ENCODE measurements at regions not wholly inside any gene's neighbourhood (a gene's known extent, or its start where the extent isn't known, plus 50 kb on each side); places are given as distances from the start of the nearest gene placed in this dataset.

DNA sequence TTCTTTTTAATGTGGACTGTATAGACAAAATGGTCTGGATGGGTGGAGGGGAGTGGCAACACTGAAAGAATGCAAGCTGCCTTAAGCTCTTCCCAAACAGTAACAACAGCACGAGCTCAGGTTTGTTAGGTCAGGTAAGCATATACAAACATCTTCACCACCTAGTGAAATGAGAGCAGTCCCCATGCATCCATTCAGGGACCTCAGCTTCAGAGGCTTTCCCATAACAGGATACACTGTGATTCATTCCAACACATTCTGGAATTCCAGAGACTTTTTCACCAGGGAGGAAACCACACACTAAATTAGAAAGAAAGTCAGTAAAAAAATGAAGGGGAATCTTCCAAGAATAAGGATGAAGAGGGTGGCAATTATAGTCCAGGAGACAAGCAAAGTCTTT lies 50.4 kb upstream of the BZW1 start:
- Histone ChIP-seq H3K27ac (no peak overlapping the region), H3K9me3 (no peaks in the 10 kb centered on the region), H3K36me3 (no peaks in the 10 kb centered on the region), H3K4me1 (peaks cover 0 to 19% (median 0%) of the 10 kb centered on the region in 4 donors), H3K27me3 (no peaks in the 10 kb centered on the region), H3K4me3 (no peak overlapping the region)
- DNase-seq, result no peak
- TF ChIP-seq, protein P1, sequence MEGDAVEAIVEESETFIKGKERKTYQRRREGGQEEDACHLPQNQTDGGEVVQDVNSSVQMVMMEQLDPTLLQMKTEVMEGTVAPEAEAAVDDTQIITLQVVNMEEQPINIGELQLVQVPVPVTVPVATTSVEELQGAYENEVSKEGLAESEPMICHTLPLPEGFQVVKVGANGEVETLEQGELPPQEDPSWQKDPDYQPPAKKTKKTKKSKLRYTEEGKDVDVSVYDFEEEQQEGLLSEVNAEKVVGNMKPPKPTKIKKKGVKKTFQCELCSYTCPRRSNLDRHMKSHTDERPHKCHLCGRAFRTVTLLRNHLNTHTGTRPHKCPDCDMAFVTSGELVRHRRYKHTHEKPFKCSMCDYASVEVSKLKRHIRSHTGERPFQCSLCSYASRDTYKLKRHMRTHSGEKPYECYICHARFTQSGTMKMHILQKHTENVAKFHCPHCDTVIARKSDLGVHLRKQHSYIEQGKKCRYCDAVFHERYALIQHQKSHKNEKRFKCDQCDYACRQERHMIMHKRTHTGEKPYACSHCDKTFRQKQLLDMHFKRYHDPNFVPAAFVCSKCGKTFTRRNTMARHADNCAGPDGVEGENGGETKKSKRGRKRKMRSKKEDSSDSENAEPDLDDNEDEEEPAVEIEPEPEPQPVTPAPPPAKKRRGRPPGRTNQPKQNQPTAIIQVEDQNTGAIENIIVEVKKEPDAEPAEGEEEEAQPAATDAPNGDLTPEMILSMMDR (IDR thresholded peaks at IDR 0.05), result no peak
- no peak for TF ChIP-seq POLR2A (IDR thresholded peaks at IDR 0.05)

Measured in Peyer's patch (tissue), 4 donors.